Kidney (tissue), 13 donors: ENCODE measurements at regions not wholly inside any gene's neighbourhood (a gene's known extent, or its start where the extent isn't known, plus 50 kb on each side); places are given as distances from the start of the nearest gene placed in this dataset.

Experiments used
- DNase-seq, 5 donors: peaks; one replicate each; pipeline ENCODE4 v3.0.0-alpha.2; 2013 to 2020
- FAIRE-seq: peaks from 2 replicates; lab custom pipeline; 2012; peaks lifted over from hg19 to GRCh38; lab: Jason Lieb, UNC
- H3K27ac ChIP-seq, 2 donors: one replicate each; pipeline ENCODE4 v1.7.0; 2013; ENCODE audit warnings: low read depth in 2 of 2, low read length in 2 of 2, inconsistent platforms in 1 of 2
- H3K27me3 ChIP-seq: one replicate; pipeline ENCODE4 v1.7.1; 2013; ENCODE audit warnings: low read length, inconsistent platforms; ENCODE audit not compliant: control insufficient read depth, insufficient read depth
- H3K36me3 ChIP-seq, 3 donors: one replicate each; pipeline versions ENCODE4 v1.7.0 to v1.7.1; 2013; ENCODE audit warnings: low read length in 3 of 3, control low read depth in 1 of 3, inconsistent platforms in 1 of 3; ENCODE audit not compliant: insufficient read depth in 3 of 3, control insufficient read depth in 2 of 3
- H3K4me1 ChIP-seq, 3 donors: one replicate each; pipeline versions ENCODE4 v1.7.0 to v1.7.1; 2013; ENCODE audit warnings: low read length in 3 of 3, inconsistent platforms in 1 of 3, low read depth in 1 of 3; ENCODE audit not compliant: control insufficient read depth in 2 of 3, insufficient read depth in 2 of 3
- H3K4me3 ChIP-seq, 3 donors: one replicate each; pipeline versions ENCODE4 v1.7.0 to v1.8.1; 2013; ENCODE audit warnings: low read length in 3 of 3, control low read depth in 1 of 3, inconsistent platforms in 1 of 3
- H3K9ac ChIP-seq, 3 donors: one replicate each; pipeline versions ENCODE4 v1.7.0 to v1.7.1; 2013; ENCODE audit warnings: low read length in 3 of 3, control low read depth in 1 of 3, inconsistent platforms in 1 of 3
- H3K9me3 ChIP-seq, 3 donors: one replicate each; pipeline versions ENCODE4 v1.7.0 to v1.7.1; 2013; ENCODE audit warnings: low read length in 3 of 3, control low read depth in 1 of 3, inconsistent platforms in 1 of 3; ENCODE audit not compliant: control insufficient read depth in 2 of 3, insufficient read depth in 1 of 3
- intact Hi-C: fragments of 100-400 bp; cut with DNase I; formaldehyde crosslinking; loops from one replicate; pipeline ENCODE4 v1.11.1; 2022
- TF ChIP-seq, protein P1 (sequence below): IDR thresholded peaks from 3 replicates; pipeline ENCODE4 v1.5.1; 2012; ENCODE audit warnings: mild to moderate bottlenecking, moderate library complexity, borderline replicate concordance; ENCODE audit not compliant: insufficient read depth; ENCODE audit errors: extremely low read depth
- donor health status: control.
- donor health status: control.
- donor health status: control.
- donor health status: control.
- donor health status: control.
- donor health status: DM: yes; HTN: yes; CAD: no.
- donor health status: Normal renal cell carcinoma (clear cell type).

DNA sequence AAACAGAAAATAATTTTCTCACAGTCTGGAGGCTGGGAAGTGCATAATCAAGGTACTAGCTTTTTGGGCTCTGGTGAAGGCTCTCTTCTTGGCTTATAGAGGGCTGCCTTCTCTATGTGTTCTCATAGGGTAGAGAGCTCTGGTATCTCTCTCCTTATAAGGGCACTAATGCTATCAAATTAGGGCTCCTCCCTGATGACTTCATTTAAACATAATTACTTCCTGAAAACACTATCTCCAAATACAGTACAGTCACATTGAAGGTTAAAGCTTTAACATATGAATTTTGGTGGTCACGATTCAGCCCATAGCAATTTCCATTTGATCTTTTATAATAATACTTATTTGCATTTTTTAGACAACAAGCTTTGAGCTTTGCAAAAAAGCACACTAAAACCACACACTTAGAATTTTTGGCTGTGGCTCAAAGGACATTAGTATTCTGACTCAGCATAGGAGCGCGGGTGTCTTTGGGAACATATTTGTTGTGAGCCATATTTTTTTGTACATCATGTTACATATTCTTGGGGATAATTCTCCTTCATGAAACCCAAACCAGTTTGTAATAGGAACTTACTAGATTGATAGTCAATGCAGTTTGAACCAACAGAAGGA is 808.1 kb upstream of the FBXO33 start:
- Histone ChIP-seq H3K9ac (no peak overlapping the region), H3K4me3 (no peak overlapping the region), H3K27me3 (no peaks in the 10 kb centered on the region), H3K9me3 (no peaks in the 10 kb centered on the region), H3K4me1 (no peaks in the 10 kb centered on the region), H3K27ac (no peak overlapping the region), H3K36me3 (no peaks in the 10 kb centered on the region)
- intact Hi-C loops = no loop called here
- no peak for DNase-seq
- TF ChIP-seq, protein P1, sequence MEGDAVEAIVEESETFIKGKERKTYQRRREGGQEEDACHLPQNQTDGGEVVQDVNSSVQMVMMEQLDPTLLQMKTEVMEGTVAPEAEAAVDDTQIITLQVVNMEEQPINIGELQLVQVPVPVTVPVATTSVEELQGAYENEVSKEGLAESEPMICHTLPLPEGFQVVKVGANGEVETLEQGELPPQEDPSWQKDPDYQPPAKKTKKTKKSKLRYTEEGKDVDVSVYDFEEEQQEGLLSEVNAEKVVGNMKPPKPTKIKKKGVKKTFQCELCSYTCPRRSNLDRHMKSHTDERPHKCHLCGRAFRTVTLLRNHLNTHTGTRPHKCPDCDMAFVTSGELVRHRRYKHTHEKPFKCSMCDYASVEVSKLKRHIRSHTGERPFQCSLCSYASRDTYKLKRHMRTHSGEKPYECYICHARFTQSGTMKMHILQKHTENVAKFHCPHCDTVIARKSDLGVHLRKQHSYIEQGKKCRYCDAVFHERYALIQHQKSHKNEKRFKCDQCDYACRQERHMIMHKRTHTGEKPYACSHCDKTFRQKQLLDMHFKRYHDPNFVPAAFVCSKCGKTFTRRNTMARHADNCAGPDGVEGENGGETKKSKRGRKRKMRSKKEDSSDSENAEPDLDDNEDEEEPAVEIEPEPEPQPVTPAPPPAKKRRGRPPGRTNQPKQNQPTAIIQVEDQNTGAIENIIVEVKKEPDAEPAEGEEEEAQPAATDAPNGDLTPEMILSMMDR = no peak
- FAIRE-seq = no peak

DNA sequence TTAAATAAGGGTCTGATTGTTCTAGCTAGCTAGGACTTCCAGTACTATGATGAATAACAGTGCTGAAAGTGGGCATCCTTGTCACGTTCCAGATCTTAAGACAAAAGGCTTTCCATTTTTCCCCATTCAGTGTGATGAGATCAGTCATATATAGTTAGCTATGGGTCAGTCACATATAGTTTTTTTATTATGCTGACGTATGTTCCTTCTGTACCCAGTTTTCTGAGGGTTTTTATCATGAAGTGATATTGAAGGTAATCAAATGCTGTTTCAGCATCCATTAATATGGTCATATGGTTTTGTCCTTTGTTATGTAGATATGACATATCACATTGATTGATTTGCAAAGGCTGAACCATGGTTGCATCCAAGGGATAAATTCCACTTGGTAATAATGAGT is 800.1 kb upstream of the FBXO33 start:
- no peaks in the 10 kb centered on the region for H3K4me1 ChIP-seq
- FAIRE-seq (no peak), DNase-seq (no peak)
- H3K27me3 ChIP-seq = no peaks in the 10 kb centered on the region
- no peaks in the 10 kb centered on the region for H3K36me3 ChIP-seq
- no peak overlapping the region for H3K4me3 ChIP-seq
- no peak overlapping the region for H3K27ac ChIP-seq
- intact Hi-C loops = no loop called here
- no peak overlapping the region for H3K9ac ChIP-seq
- TF ChIP-seq, protein P1 = no peak
- H3K9me3 ChIP-seq = no peaks in the 10 kb centered on the region

DNA sequence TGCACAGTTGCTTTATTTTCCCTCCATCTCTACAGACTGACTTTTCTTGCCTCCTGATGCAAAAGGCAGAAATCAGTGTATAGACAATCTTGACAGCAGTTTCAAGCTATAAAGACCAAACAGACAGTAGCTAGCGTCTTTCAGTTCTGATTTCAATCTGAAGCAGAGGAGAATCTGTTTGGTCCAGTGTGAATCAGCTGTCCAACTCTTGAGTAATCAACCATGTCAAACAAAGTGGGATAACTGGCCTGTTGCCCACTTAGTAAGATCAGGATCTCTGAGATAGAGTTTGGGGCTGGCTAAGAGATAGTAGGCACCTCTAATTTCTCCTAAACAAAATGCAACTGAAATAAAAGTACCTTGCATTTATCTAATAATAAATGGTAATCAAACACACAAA is 797.4 kb upstream of the FBXO33 start:
- TF ChIP-seq, protein P1 = no peak
- H3K4me1 ChIP-seq = no peaks in the 10 kb centered on the region
- no peaks in the 10 kb centered on the region for H3K9me3 ChIP-seq
- no peaks in the 10 kb centered on the region for H3K27me3 ChIP-seq
- H3K9ac ChIP-seq = no peak overlapping the region
- no peak overlapping the region for H3K27ac ChIP-seq
- H3K36me3 ChIP-seq = no peaks in the 10 kb centered on the region
- intact Hi-C loops = no loop called here
- FAIRE-seq (no peak), DNase-seq (no peak)
- H3K4me3 ChIP-seq = no peak overlapping the region

DNA sequence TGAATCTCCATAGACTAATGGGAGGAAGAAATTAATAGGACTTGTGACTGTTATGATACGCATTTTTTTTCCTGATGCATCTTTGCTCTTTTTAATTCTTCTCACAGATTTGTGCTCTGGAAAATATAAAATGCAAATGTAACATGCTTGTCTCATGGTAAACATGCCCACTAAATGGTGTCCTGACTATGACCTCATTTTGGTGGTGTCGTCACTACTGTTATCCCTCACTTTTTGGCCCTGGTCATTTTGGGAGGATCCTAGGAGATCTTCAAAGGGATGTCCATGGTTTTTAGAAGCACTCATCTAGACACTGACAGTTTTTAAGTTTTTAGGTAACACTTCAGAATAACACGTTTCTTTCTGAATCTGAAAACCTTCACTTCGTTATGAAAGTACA is 790.8 kb upstream of the FBXO33 start:
- no peaks in the 10 kb centered on the region for H3K36me3 ChIP-seq
- no peaks in the 10 kb centered on the region for H3K4me1 ChIP-seq
- no peak overlapping the region for H3K27ac ChIP-seq
- TF ChIP-seq, protein P1 = no peak
- H3K27me3 ChIP-seq = no peaks in the 10 kb centered on the region
- intact Hi-C loops = no loop called here
- FAIRE-seq (no peak), DNase-seq (no peak)
- H3K4me3 ChIP-seq = no peak overlapping the region
- no peak overlapping the region for H3K9ac ChIP-seq
- H3K9me3 ChIP-seq = no peaks in the 10 kb centered on the region
